ENCODE measurements at regions not wholly inside any gene's neighbourhood (a gene's known extent, or its start where the extent isn't known, plus 50 kb on each side); places are given as distances from the start of the nearest gene placed in this dataset.
A peak's percentile ranks its signal among the peaks of the same experiment; 100 is the strongest.

GRCh38 chr6:21450149-21450548 is 143.4 kb upstream of the SOX4 start:
- Histone ChIP-seq H3K9me3 (no peaks in the 10 kb centered on the region), H3K27me3 (replicated peaks; ENCODE audit: insufficient read depth) (no peaks in the 10 kb centered on the region), H3K4me1 (replicated peaks) (no peaks in the 10 kb centered on the region), H3K36me3 (no peaks in the 10 kb centered on the region), H3K4me3 (no peak overlapping the region), H3K27ac (no peak overlapping the region)
- WGBS = 99% methylated on average over 4 of the region's 4 CpGs
- DNase-seq (ENCODE audit: low spot score) = no peak
- intact Hi-C loops (cut with DNase I) = no loop called here
- no peak for TF ChIP-seq POLR2AphosphoS5 (IDR thresholded peaks at IDR 0.05)
- TF ChIP-seq CTCF (IDR thresholded peaks at IDR 0.05) = no peak
- no peak for TF ChIP-seq POLR2A (IDR thresholded peaks at IDR 0.05)

- no peaks in the 10 kb centered on the region for H3K9me3 ChIP-seq
- no peaks in the 10 kb centered on the region for H3K4me1 ChIP-seq (replicated peaks)
- TF ChIP-seq POLR2AphosphoS5 (IDR thresholded peaks at IDR 0.05) (no peak), POLR2A (IDR thresholded peaks at IDR 0.05) (no peak)
- H3K4me3 ChIP-seq = no peak overlapping the region
- H3K36me3 ChIP-seq = no peaks in the 10 kb centered on the region
- intact Hi-C loops (cut with DNase I) = no loop called here
- WGBS = 91% methylated on average over 3 of the region's 3 CpGs
- DNase-seq (ENCODE audit: low spot score) = no peak
- peak overlapping the region in 1 of 2 donors; percentile 57 for H3K27ac ChIP-seq
- no peaks in the 10 kb centered on the region for H3K27me3 ChIP-seq (replicated peaks; ENCODE audit: insufficient read depth)
Observed at GRCh38 chr6:21450628-21451027, 142.9 kb upstream of the SOX4 start.

- H3K4me1 ChIP-seq (replicated peaks) = no peaks in the 10 kb centered on the region
- H3K27me3 ChIP-seq (replicated peaks; ENCODE audit: insufficient read depth) = no peaks in the 10 kb centered on the region
- intact Hi-C loops (cut with DNase I) = no loop called here
- H3K27ac ChIP-seq = peak overlapping the region in 1 of 2 donors; percentile 57
- no peak for DNase-seq (ENCODE audit: low spot score)
- no peak overlapping the region for H3K4me3 ChIP-seq
- TF ChIP-seq POLR2A (IDR thresholded peaks at IDR 0.05) (no peak), CTCF (IDR thresholded peaks at IDR 0.05) (no peak), POLR2AphosphoS5 (IDR thresholded peaks at IDR 0.05) (no peak)
- H3K9me3 ChIP-seq = no peaks in the 10 kb centered on the region
- H3K36me3 ChIP-seq = no peaks in the 10 kb centered on the region
- 41% methylated on average over 3 of the region's 3 CpGs for WGBS
Observed at GRCh38 chr6:21451546-21452013, 142.0 kb upstream of the SOX4 start.

- intact Hi-C loops (cut with DNase I) = no loop called here
- H3K27me3 ChIP-seq (replicated peaks; ENCODE audit: insufficient read depth) = no peaks in the 10 kb centered on the region
- no peak overlapping the region for H3K4me3 ChIP-seq
- DNase-seq (ENCODE audit: low spot score) = no peak
- H3K36me3 ChIP-seq = no peaks in the 10 kb centered on the region
- 64% methylated on average over 2 of the region's 2 CpGs for WGBS
- no peaks in the 10 kb centered on the region for H3K4me1 ChIP-seq (replicated peaks)
- no peak overlapping the region for H3K27ac ChIP-seq
- TF ChIP-seq POLR2AphosphoS5 (IDR thresholded peaks at IDR 0.05) (no peak), CTCF (IDR thresholded peaks at IDR 0.05) (no peak), POLR2A (IDR thresholded peaks at IDR 0.05) (no peak)
- H3K9me3 ChIP-seq = no peaks in the 10 kb centered on the region
Observed at GRCh38 chr6:21454262-21454661, 139.3 kb upstream of the SOX4 start.

- no peak for DNase-seq (ENCODE audit: low spot score)
- WGBS = 44% methylated on average over 6 of the region's 6 CpGs
- no peaks in the 10 kb centered on the region for H3K27me3 ChIP-seq (replicated peaks; ENCODE audit: insufficient read depth)
- no peak for TF ChIP-seq CTCF (IDR thresholded peaks at IDR 0.05)
- TF ChIP-seq POLR2AphosphoS5 (IDR thresholded peaks at IDR 0.05) = no peak
- H3K27ac ChIP-seq = no peak overlapping the region
- no peak overlapping the region for H3K4me3 ChIP-seq
- intact Hi-C loops (cut with DNase I) = no loop called here
- no peaks in the 10 kb centered on the region for H3K4me1 ChIP-seq (replicated peaks)
- no peaks in the 10 kb centered on the region for H3K36me3 ChIP-seq
- H3K9me3 ChIP-seq = no peaks in the 10 kb centered on the region
Observed at GRCh38 chr6:21455071-21455470, 138.5 kb upstream of the SOX4 start.
